HCT116 (cell line): ENCODE measurements at regions not wholly inside any gene's neighbourhood (a gene's known extent, or its start where the extent isn't known, plus 50 kb on each side); places are given as distances from the start of the nearest gene placed in this dataset.
"Not testable (repeated sequence)": the region's sequence is repeated elsewhere in the genome, so short reads cannot be mapped to it uniquely, and the experiment has no call there.

Experiments used
- ATAC-seq: fragments of 200-7000 bp; cut with Tn5 transposase; 2 replicates; pipeline ENCODE4 v1.9.1; 2020; ENCODE audit warnings: mild to moderate bottlenecking, moderate library complexity
- BruUV-seq: library from RNA; stranded (reverse); fragments of 400-500 nt; replicated peaks from 2 replicates; lab custom pipeline; 2021; lab: Mats Ljungman, UMichigan
- CTCF ChIA-PET: fragments of 300-600 bp; sonication (Branson Sonifier 250); formaldehyde crosslinking; loops from one replicate; lab custom pipeline; 2021; ENCODE audit warnings: antibody characterized with exemption; lab: Charles Lee
- POLR2A ChIA-PET: fragments of 300-600, 350-600 bp; sonication (Branson Sonifier 250); formaldehyde crosslinking; loops from one replicate; lab custom pipeline; 2021; ENCODE audit warnings: antibody characterized with exemption; lab: Charles Lee
- RAD21 ChIA-PET, 2 experiments: fragments of 300-600 bp; sonication (Branson Sonifier 250); formaldehyde crosslinking; loops; one replicate each; lab custom pipeline; 2023; ENCODE audit warnings: low total read pairs in 2 of 2; ENCODE audit not compliant: uncharacterized antibody in 2 of 2, unreplicated experiment in 2 of 2, low non-redundant PET in 1 of 2; lab: Charles Lee
- DNase-seq: peaks from one replicate; pipeline ENCODE4 v3.0.0-alpha.2; 2010; ENCODE audit warnings: low read depth, low spot score
- H2AFZ ChIP-seq: fragments of 200-600 bp; shearing (Covaris generic), sonication (generic); 2 replicates; pipeline ENCODE4 v1.6.1; 2017; ENCODE audit warnings: low read depth, mixed run types, mixed read lengths, antibody characterized with exemption, low read length; ENCODE audit not compliant: poor library complexity, severe bottlenecking
- H3K27ac ChIP-seq: 2 replicates; pipeline ENCODE4 v1.5.1; 2012; ENCODE audit warnings: low read depth, low read length
- H3K27me3 ChIP-seq: fragments of 200-600 bp; sonication (generic); 2 replicates; pipeline ENCODE4 v1.6.1; 2016; ENCODE audit warnings: mixed run types, low read length, mixed read lengths; ENCODE audit not compliant: insufficient read depth
- H3K36me3 ChIP-seq, 2 experiments: fragments of 200-500 bp in 1 of 2; fragments of 200-600 bp in 1 of 2; sonication (Bioruptor generic) in 1 of 2; sonication (generic) in 1 of 2; 2 replicates each; pipeline versions ENCODE4 v1.5.1 to v1.6.1; 2014 to 2016; ENCODE audit warnings: low read length in 2 of 2, inconsistent platforms in 1 of 2, mixed read lengths in 1 of 2, mixed run types in 1 of 2; ENCODE audit not compliant: insufficient read depth in 2 of 2, control insufficient read depth in 1 of 2
- H3K4me1 ChIP-seq, 2 experiments: fragments of 200-600 bp in 1 of 2; sonication (generic) in 1 of 2; 2 replicates each; pipeline versions ENCODE4 v1.5.1 to v1.6.1; 2012 to 2017; ENCODE audit warnings: low read length in 2 of 2, inconsistent platforms in 1 of 2, mild to moderate bottlenecking in 1 of 2, mixed read lengths in 1 of 2, mixed run types in 1 of 2, moderate library complexity in 1 of 2; ENCODE audit not compliant: insufficient read depth in 2 of 2, control insufficient read depth in 1 of 2
- H3K4me2 ChIP-seq: fragments of 200-600 bp; sonication (generic); 2 replicates; pipeline ENCODE4 v1.6.1; 2017; ENCODE audit warnings: mixed run types, low read length, mixed read lengths
- H3K4me3 ChIP-seq, 2 experiments: fragments of 200-600 bp in 1 of 2; sonication (generic) in 1 of 2; replicated peaks in 1 of 2; 2 replicates each; pipeline ENCODE4 v1.5.1; 2011 to 2016; ENCODE audit warnings: low read length in 2 of 2, control low read depth in 1 of 2, low read depth in 1 of 2, mild to moderate bottlenecking in 1 of 2, mixed read lengths in 1 of 2, mixed run types in 1 of 2
- H3K79me2 ChIP-seq: fragments of 200-600 bp; sonication (generic); 2 replicates; pipeline ENCODE4 v1.6.1; 2017; ENCODE audit warnings: mild to moderate bottlenecking, mixed run types, low read length, moderate library complexity, mixed read lengths; ENCODE audit not compliant: insufficient read depth
- H3K9ac ChIP-seq: fragments of 200-600 bp; sonication (generic); 2 replicates; pipeline ENCODE4 v1.6.1; 2016; ENCODE audit warnings: low read length, mixed read lengths
- H3K9me2 ChIP-seq: fragments of 200-600 bp; sonication (generic), shearing (Covaris generic); 2 replicates; pipeline ENCODE4 v1.6.1; 2017; ENCODE audit warnings: mixed run types, mild to moderate bottlenecking, moderate library complexity; ENCODE audit not compliant: insufficient read depth
- H3K9me3 ChIP-seq, 2 experiments: fragments of 200-500 bp in 1 of 2; fragments of 200-600 bp in 1 of 2; sonication (Bioruptor generic) in 1 of 2; sonication (generic) in 1 of 2; 2 replicates each; pipeline ENCODE4 v1.6.1; 2014 to 2017; ENCODE audit warnings: low read length in 2 of 2, mixed read lengths in 2 of 2, inconsistent platforms in 1 of 2, low read depth in 1 of 2, mild to moderate bottlenecking in 1 of 2, mixed run types in 1 of 2, moderate library complexity in 1 of 2; ENCODE audit not compliant: control insufficient read depth in 1 of 2, insufficient read depth in 1 of 2
- H4K20me1 ChIP-seq: fragments of 200-600 bp; sonication (generic), shearing (Covaris generic); 2 replicates; pipeline ENCODE4 v1.6.1; 2017; ENCODE audit warnings: mixed run types, mild to moderate bottlenecking, moderate library complexity; ENCODE audit not compliant: insufficient read depth
- CBX3 ChIP-seq: IDR thresholded peaks from 2 replicates; pipeline ENCODE4 v1.6.1; 2012; ENCODE audit warnings: low read depth
- CEBPB ChIP-seq: IDR thresholded peaks from 2 replicates; pipeline ENCODE4 v1.6.1; 2012; ENCODE audit warnings: low read depth
- SRF ChIP-seq: IDR thresholded peaks from 2 replicates; pipeline ENCODE4 v1.6.1; 2012; ENCODE audit warnings: low read depth
- ZBTB33 ChIP-seq: IDR thresholded peaks from 2 replicates; pipeline ENCODE4 v1.6.1; 2011; ENCODE audit warnings: mild to moderate bottlenecking, low read length, moderate library complexity; ENCODE audit not compliant: insufficient replicate concordance; ENCODE audit errors: extremely low read depth
- ZNF274 ChIP-seq: fragments of 200-500 bp; sonication (Bioruptor generic); IDR thresholded peaks from 2 replicates; pipeline ENCODE4 v1.6.1; 2014; ENCODE audit warnings: mild to moderate bottlenecking, low read depth, low read length, inconsistent platforms
- intact Hi-C: fragments of 100-400 bp; cut with micrococcal nuclease; formaldehyde crosslinking; loops from 2 replicates; pipeline ENCODE4 v1.10.0; 2022

DNA sequence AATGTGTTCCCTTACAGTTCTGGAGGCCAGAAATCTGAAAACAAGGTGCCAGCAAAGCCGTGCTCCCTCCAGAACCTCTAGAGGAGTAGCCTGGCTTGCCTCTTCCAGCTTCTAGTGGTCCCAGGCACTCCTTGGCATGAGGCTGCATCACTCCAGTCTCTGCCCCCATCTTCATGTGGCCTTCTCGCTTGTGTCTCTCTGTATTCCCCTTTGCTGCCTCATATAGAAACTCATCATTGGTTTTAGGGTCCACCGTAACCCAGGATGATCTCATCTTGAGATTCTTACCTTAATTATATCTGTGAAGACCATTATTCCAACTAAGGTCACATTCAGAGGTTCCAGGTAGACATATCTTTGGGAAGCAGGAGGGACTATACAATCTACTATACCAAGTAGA is 182.4 kb downstream of the SKIDA1 start:
- DNase-seq (no peak), ATAC-seq (no peak)
- ChIA-PET RAD21 (interaction anchor here in 1 of 2 experiments (1.0 kb wide), 1 partner anchor 50 kb away, joined by 3 read pairs; no protein-coding TSS in a partner anchor), CTCF (no interaction called here), POLR2A (no interaction called here)
- Histone ChIP-seq H2AFZ (no peak overlapping the region), H3K36me3 (no peaks in the 10 kb centered on the region), H3K4me2 (peak overlapping the region; percentile 27; the same call in 1 of the 2 replicates), H3K4me3 (no peak overlapping the region), H4K20me1 (no peaks in the 10 kb centered on the region), H3K27ac (no peak overlapping the region), H3K9me2 (no peaks in the 10 kb centered on the region), H3K27me3 (no peaks in the 10 kb centered on the region), H3K4me1 (peaks cover 20 to 30% of the 10 kb centered on the region in 2 experiments; a peak in 3 of 4 replicates), H3K9ac (no peak overlapping the region), H3K79me2 (no peaks in the 10 kb centered on the region), H3K9me3 (no peaks in the 10 kb centered on the region)
- no peak for TF ChIP-seq CEBPB
- TF ChIP-seq SRF, result no peak
- TF ChIP-seq ZNF274, result no peak
- no peak for TF ChIP-seq ZBTB33
- BruUV-seq, result no TSS peak
- intact Hi-C loops, result no loop called here

GRCh38 chr10:21342499-21342898 is 183.0 kb downstream of the SKIDA1 start:
- TF ChIP-seq CBX3, result peak; percentile 35; the same call in 1 of the 2 replicates
- not testable (repeated sequence) for H3K27ac ChIP-seq

More at GRCh38 chr10:21342499-21342898, 183.0 kb downstream of the SKIDA1 start:
- DNase-seq, H3K36me3 ChIP-seq, CTCF ChIA-PET, H3K4me3 ChIP-seq, H3K79me2 ChIP-seq, intact Hi-C loops, H3K9me3 ChIP-seq, BruUV-seq, H4K20me1 ChIP-seq, RAD21 ChIA-PET, H3K27me3 ChIP-seq, POLR2A ChIA-PET, H2AFZ ChIP-seq, H3K9ac ChIP-seq, H3K9me2 ChIP-seq: not testable (repeated sequence)
- peak; percentile 67 for ATAC-seq
- H3K4me1 ChIP-seq, result peaks cover 24 to 34% of the 10 kb centered on the region in 2 experiments
- H3K4me2 ChIP-seq, result peak overlapping the region; percentile 39; the same call in 1 of the 2 replicates
